ENCODE measurements at regions not wholly inside any gene's neighbourhood (a gene's known extent, or its start where the extent isn't known, plus 50 kb on each side); places are given as distances from the start of the nearest gene placed in this dataset.

GRCh38 chr4:123817025-123817688, 420.6 kb downstream of the SPRY1 start:
- H3K36me3 Mint-ChIP-seq (ENCODE audit: low read depth): no peaks in the 10 kb centered on the region
- no peaks in the 10 kb centered on the region for H3K9me3 Mint-ChIP-seq
- peaks cover 11% of the 10 kb centered on the region for H3K27me3 Mint-ChIP-seq
- no peak overlapping the region for H3K4me3 Mint-ChIP-seq
- H3K27ac Mint-ChIP-seq: no peak overlapping the region
- no peaks in the 10 kb centered on the region for H3K4me1 Mint-ChIP-seq (ENCODE audit: low read depth)

- Mint-ChIP-seq H3K4me3 (no peak overlapping the region), H3K27ac (no peak overlapping the region), H3K27me3 (peaks cover 11% of the 10 kb centered on the region), H3K36me3 (ENCODE audit: low read depth) (no peaks in the 10 kb centered on the region), H3K4me1 (ENCODE audit: low read depth) (no peaks in the 10 kb centered on the region), H3K9me3 (no peaks in the 10 kb centered on the region)
Observed at GRCh38 chr4:123819362-123820035, 422.9 kb downstream of the SPRY1 start.

DNA sequence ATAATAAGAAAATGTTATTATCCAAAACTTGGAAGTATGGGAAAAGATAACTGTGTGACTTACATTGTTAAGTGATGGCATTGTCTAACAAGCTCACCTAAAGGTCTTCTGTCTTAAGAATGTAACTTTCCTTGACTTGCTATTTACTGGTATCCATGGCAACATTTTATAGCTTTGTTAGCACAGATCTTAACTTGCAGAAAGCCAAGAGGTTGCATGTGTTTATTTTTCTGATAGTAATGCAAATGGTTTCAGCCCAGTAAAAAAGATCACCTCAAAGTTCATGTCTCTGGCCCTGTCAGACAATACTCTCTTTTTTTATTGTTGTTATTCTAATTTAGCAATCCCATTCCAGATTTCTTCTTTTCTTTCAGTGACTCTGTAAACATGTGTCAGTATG, 425.3 kb downstream of the SPRY1 start:
- Mint-ChIP-seq H3K27me3 (peaks cover 11% of the 10 kb centered on the region), H3K4me3 (no peak overlapping the region), H3K4me1 (ENCODE audit: low read depth) (no peaks in the 10 kb centered on the region), H3K27ac (no peak overlapping the region), H3K9me3 (no peaks in the 10 kb centered on the region), H3K36me3 (ENCODE audit: low read depth) (no peaks in the 10 kb centered on the region)

GRCh38 chr4:123822353-123822752, 425.8 kb downstream of the SPRY1 start:
- Mint-ChIP-seq H3K4me1 (ENCODE audit: low read depth) (no peaks in the 10 kb centered on the region), H3K4me3 (no peak overlapping the region), H3K27ac (no peak overlapping the region), H3K27me3 (peaks cover 11% of the 10 kb centered on the region), H3K9me3 (no peaks in the 10 kb centered on the region), H3K36me3 (ENCODE audit: low read depth) (no peaks in the 10 kb centered on the region)

- Mint-ChIP-seq H3K4me3 (no peak overlapping the region), H3K36me3 (ENCODE audit: low read depth) (no peaks in the 10 kb centered on the region), H3K27ac (no peak overlapping the region), H3K9me3 (no peaks in the 10 kb centered on the region), H3K4me1 (ENCODE audit: low read depth) (no peaks in the 10 kb centered on the region), H3K27me3 (peaks cover 10% of the 10 kb centered on the region)
Observed at GRCh38 chr4:123823244-123823643, 426.6 kb downstream of the SPRY1 start.

DNA sequence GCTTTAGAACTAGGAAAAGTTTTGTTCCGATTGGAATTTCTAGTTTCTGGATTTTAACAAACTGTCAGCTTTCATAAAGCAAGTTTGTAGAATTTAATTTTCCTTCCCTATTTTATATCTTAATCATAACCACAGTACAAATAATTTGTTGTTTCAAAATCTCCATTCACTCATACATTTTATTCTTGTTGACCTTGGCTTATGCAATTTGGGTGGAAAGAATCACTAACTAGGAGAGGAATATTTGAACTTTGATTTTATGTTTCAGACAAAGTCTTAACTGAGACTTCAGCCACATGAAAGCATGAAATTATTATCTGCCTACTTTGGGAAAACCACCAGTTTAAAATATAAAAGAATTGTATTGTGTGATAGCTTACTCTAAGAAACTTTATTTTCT, 427.9 kb downstream of the SPRY1 start:
- no peak overlapping the region for H3K4me3 Mint-ChIP-seq
- H3K4me1 Mint-ChIP-seq (ENCODE audit: low read depth): no peaks in the 10 kb centered on the region
- H3K36me3 Mint-ChIP-seq (ENCODE audit: low read depth): no peaks in the 10 kb centered on the region
- H3K27ac Mint-ChIP-seq: no peak overlapping the region
- H3K27me3 Mint-ChIP-seq: peaks cover 2% of the 10 kb centered on the region
- H3K9me3 Mint-ChIP-seq: no peaks in the 10 kb centered on the region

DNA sequence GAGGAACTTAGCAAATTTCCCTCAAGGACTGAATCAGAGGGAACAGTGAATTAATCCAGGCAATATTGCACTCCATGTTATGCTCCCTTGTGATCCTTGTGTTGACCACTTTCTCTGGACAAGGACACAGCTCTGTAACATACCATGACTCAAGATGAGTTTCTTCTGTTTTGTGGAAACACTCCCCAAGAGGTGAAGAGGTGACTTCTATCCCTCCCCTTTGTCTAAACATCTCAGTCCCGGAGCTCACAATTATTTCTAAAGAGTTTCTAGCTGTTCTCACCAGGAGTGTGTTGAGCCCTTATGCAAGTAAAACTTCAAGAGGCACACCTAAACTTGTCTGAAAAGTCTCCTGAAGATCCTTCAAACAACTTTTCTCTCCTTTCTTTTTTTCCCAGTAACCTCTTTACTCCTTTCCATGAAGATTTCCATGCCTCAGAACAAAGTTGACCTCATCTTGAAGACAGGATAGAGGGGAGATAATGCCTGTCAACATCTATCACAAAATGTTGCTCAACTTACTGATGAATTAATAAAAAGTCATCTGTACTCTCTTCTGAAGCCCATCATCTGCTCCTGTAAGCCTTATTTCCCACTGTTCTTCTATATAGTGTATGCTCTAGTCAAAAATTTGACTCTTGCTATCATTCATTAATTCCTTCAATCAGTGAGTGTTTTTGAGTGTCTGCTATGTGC, 429.1 kb downstream of the SPRY1 start:
- Mint-ChIP-seq H3K9me3 (no peaks in the 10 kb centered on the region), H3K27me3 (no peaks in the 10 kb centered on the region), H3K27ac (no peak overlapping the region), H3K4me1 (ENCODE audit: low read depth) (no peaks in the 10 kb centered on the region), H3K36me3 (ENCODE audit: low read depth) (no peaks in the 10 kb centered on the region), H3K4me3 (no peak overlapping the region)

GRCh38 chr4:123826896-123827295, 430.3 kb downstream of the SPRY1 start:
- H3K9me3 Mint-ChIP-seq: no peaks in the 10 kb centered on the region
- no peaks in the 10 kb centered on the region for H3K4me1 Mint-ChIP-seq (ENCODE audit: low read depth)
- peaks cover 3% of the 10 kb centered on the region for H3K27me3 Mint-ChIP-seq
- no peak overlapping the region for H3K4me3 Mint-ChIP-seq
- H3K36me3 Mint-ChIP-seq (ENCODE audit: low read depth): no peaks in the 10 kb centered on the region
- no peak overlapping the region for H3K27ac Mint-ChIP-seq

DNA sequence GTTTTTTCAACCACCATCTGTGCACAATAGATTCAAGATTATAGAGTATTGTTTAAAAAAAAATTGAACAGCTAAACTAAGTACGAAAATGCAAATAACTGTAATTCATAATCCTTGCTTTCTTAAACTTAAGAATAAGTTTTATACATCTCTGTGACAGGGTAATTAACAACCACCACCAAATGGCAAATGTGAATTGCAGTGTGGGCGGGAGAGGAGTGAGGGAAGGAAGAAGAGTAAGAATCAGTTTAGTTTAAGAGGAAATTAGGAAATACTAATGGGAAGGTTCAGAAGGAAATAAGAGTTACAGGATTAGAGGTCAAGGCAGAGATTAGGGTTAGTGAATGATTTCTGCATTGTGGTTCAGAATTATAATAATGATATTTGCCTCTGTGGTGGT, 430.9 kb downstream of the SPRY1 start:
- Mint-ChIP-seq H3K4me3 (no peak overlapping the region), H3K36me3 (ENCODE audit: low read depth) (no peaks in the 10 kb centered on the region), H3K27ac (no peak overlapping the region), H3K9me3 (no peaks in the 10 kb centered on the region), H3K27me3 (peaks cover 3% of the 10 kb centered on the region), H3K4me1 (ENCODE audit: low read depth) (no peaks in the 10 kb centered on the region)

- Mint-ChIP-seq H3K4me1 (ENCODE audit: low read depth) (no peaks in the 10 kb centered on the region), H3K27ac (no peak overlapping the region), H3K9me3 (no peaks in the 10 kb centered on the region), H3K27me3 (peaks cover 3% of the 10 kb centered on the region), H3K36me3 (ENCODE audit: low read depth) (no peaks in the 10 kb centered on the region), H3K4me3 (no peak overlapping the region)
Observed at GRCh38 chr4:123830930-123831329, 434.3 kb downstream of the SPRY1 start.

- no peaks in the 10 kb centered on the region for H3K4me1 Mint-ChIP-seq (ENCODE audit: low read depth)
- peaks cover 3% of the 10 kb centered on the region for H3K27me3 Mint-ChIP-seq
- no peak overlapping the region for H3K4me3 Mint-ChIP-seq
- H3K36me3 Mint-ChIP-seq (ENCODE audit: low read depth): no peaks in the 10 kb centered on the region
- no peak overlapping the region for H3K27ac Mint-ChIP-seq
- no peaks in the 10 kb centered on the region for H3K9me3 Mint-ChIP-seq
Observed at GRCh38 chr4:123832173-123833026, 435.8 kb downstream of the SPRY1 start.

DNA sequence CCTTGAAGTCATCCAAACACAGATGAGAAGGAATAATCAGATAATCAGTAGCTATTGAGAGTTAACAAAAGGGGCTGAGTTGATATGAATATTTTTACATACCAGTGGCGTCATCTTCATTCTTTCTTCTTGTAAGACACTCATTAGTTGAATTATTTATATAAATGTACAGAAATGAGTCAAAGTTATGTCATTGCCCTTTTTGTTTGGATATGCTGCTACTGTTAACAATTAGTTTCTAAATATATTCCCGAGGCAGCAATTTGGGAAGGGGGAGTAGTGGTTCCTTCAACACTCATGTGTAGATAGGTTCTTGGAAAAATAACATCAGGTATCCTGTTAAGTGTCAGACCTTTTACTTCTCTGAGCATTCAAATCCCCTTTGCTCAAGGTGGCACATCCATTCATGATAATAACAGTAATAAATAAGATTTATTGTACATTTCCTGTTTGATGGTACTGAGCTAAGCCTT, 436.6 kb downstream of the SPRY1 start:
- H3K27ac Mint-ChIP-seq: no peak overlapping the region
- H3K36me3 Mint-ChIP-seq (ENCODE audit: low read depth): no peaks in the 10 kb centered on the region
- no peaks in the 10 kb centered on the region for H3K4me1 Mint-ChIP-seq (ENCODE audit: low read depth)
- peaks cover 3% of the 10 kb centered on the region for H3K27me3 Mint-ChIP-seq
- no peaks in the 10 kb centered on the region for H3K9me3 Mint-ChIP-seq
- H3K4me3 Mint-ChIP-seq: no peak overlapping the region

GRCh38 chr4:123835831-123836590, 439.4 kb downstream of the SPRY1 start:
- Mint-ChIP-seq H3K4me1 (ENCODE audit: low read depth) (no peaks in the 10 kb centered on the region), H3K27me3 (peaks cover 1% of the 10 kb centered on the region)

DNA sequence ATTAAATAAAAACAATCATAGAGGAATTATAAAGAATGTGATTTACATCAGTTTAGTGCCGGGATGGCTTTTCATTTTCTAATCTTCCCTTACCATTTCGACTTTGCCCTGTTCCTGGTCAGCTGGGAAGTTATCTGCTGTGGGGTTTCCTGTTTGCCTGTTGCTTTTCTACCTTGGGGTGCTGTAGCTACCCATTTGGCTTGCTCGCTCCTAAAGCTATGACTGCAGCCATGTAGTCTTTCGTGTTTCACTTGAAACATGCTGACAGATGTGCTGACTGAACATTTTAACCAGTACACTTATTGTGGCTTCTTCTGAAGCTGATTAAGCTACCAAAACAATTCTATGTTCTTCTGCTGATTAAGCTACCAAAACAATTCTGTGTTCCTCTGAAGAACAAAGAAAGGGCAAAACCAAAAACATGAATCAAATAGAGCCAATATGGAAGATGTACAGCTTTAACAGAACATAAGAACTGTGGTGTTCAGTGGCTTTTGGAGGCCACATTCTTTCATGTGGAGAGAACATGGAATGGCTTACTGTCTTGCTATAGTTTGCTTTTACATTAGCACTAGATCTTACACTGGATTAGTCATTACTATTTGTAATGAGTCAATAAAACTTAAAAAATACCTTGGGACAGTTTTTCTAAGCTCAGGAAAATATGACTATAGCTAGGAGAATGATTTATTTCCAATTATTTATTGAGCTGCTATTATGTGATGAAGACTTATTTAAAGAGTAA, 440.4 kb downstream of the SPRY1 start:
- no peaks in the 10 kb centered on the region for H3K9me3 Mint-ChIP-seq
- no peak overlapping the region for H3K27ac Mint-ChIP-seq
- no peaks in the 10 kb centered on the region for H3K4me1 Mint-ChIP-seq (ENCODE audit: low read depth)
- H3K4me3 Mint-ChIP-seq: no peak overlapping the region
- H3K27me3 Mint-ChIP-seq: no peaks in the 10 kb centered on the region
- no peaks in the 10 kb centered on the region for H3K36me3 Mint-ChIP-seq (ENCODE audit: low read depth)

More at GRCh38 chr4:123835831-123836590, 439.4 kb downstream of the SPRY1 start:
- no peak overlapping the region for H3K4me3 Mint-ChIP-seq
- H3K36me3 Mint-ChIP-seq (ENCODE audit: low read depth): no peaks in the 10 kb centered on the region
- H3K9me3 Mint-ChIP-seq: no peaks in the 10 kb centered on the region
- H3K27ac Mint-ChIP-seq: no peak overlapping the region

All from stimulated activated naive CD8-positive, alpha-beta T cell treated with anti-CD3 and anti-CD28 coated beads, Interleukin-15, Interleukin-2, amounts not matched to agents 100 ng/mL and 50 ng/mL, for 24 hours (primary cell).